Stimulated activated memory B cell treated with anti-CD40 and anti-IgM and Interleukin-4, amounts not matched to agents 10 μg/mL and 1 μg/mL and 100 μg/mL, for 72 hours (primary cell): ENCODE measurements at regions not wholly inside any gene's neighbourhood (a gene's known extent, or its start where the extent isn't known, plus 50 kb on each side); places are given as distances from the start of the nearest gene placed in this dataset.

Experiments used
- ATAC-seq: fragments of 150-1000 bp; cut with Tn5 transposase; 2 replicates; pipeline ENCODE4 v1.10.0; 2021
- H3K27ac Mint-ChIP-seq: one replicate; pipeline ENCODE4 v1.8.0; 2022; ENCODE audit warnings: mild to moderate bottlenecking, mixed read lengths
- H3K27me3 Mint-ChIP-seq: one replicate; pipeline ENCODE4 v1.8.0; 2022; ENCODE audit warnings: mixed read lengths
- H3K36me3 Mint-ChIP-seq: one replicate; pipeline ENCODE4 v1.8.0; 2022; ENCODE audit warnings: mixed read lengths
- H3K4me1 Mint-ChIP-seq: one replicate; pipeline ENCODE4 v1.8.0; 2022; ENCODE audit warnings: mixed read lengths
- H3K4me3 Mint-ChIP-seq: one replicate; pipeline ENCODE4 v1.8.0; 2022; ENCODE audit warnings: mild to moderate bottlenecking, moderate library complexity, mixed read lengths
- H3K9me3 Mint-ChIP-seq: one replicate; pipeline ENCODE4 v1.8.0; 2022; ENCODE audit warnings: mixed read lengths

DNA sequence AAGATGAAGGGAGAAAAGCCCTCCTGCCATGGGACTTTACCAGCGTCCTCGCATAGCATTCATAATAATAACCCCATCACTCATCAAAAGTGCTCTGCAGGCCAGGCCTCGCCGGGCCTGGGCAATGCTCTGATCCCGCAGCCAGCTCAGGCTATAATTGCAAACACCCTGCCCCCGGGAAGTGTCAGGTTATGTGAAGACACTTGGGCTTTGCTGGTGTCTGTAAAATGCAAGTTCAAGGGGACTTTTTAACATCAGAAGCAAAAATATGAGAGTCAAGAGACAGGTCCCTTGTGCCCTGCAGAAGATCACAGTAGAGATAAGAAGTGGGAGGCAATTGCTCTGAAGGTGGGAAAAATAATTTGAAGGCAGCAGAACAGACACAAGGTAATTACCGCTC, 381.0 kb downstream of the MAFB start:
- Mint-ChIP-seq H3K36me3 (no peaks in the 10 kb centered on the region), H3K27ac (no peak overlapping the region), H3K27me3 (no peaks in the 10 kb centered on the region), H3K4me1 (no peaks in the 10 kb centered on the region), H3K4me3 (no peak overlapping the region), H3K9me3 (no peaks in the 10 kb centered on the region)
- ATAC-seq: no peak

DNA sequence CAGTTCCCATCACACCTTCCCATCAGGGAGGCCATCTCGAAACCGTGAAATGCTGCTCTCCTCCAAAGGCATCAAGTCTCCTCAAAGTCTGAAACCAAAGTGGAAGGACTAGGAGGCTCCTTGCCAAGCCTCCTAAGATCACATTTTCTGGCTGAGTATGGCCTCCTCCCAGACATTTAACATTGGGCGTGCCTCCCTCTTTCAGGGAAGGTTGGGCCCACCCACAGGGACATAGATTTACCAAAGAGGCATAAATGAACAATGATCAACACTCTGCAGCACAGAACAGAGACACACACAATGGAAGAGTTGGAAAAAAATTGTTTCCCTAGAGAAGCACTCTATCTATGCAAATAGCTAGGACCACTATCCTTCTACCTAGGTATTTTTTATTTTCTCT, 381.8 kb downstream of the MAFB start:
- no peak overlapping the region for H3K4me3 Mint-ChIP-seq
- no peak overlapping the region for H3K27ac Mint-ChIP-seq
- H3K9me3 Mint-ChIP-seq: no peaks in the 10 kb centered on the region
- H3K36me3 Mint-ChIP-seq: no peaks in the 10 kb centered on the region
- no peaks in the 10 kb centered on the region for H3K27me3 Mint-ChIP-seq
- no peaks in the 10 kb centered on the region for H3K4me1 Mint-ChIP-seq
- no peak for ATAC-seq

DNA sequence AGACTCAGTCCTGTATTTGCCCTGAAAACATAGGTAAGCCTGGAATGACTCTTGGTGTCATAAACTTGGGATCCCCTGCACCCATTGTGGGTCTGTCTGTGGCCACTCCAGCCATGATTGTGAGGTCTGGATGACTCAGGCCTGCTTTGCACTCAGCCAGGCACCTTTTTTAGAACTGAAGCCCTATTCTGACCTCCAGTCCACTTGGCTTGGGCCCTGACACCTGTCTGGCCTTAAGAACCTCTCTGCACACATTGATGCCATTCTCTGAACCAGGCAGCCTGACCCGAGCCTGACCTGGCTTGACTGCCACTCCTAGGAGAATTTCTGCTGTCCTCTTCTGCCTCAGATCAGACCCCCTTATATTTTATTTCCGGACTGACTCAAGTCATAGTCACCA, 383.7 kb downstream of the MAFB start:
- H3K4me3 Mint-ChIP-seq: no peak overlapping the region
- no peaks in the 10 kb centered on the region for H3K4me1 Mint-ChIP-seq
- ATAC-seq: peak; percentile 35
- H3K27me3 Mint-ChIP-seq: no peaks in the 10 kb centered on the region
- H3K36me3 Mint-ChIP-seq: no peaks in the 10 kb centered on the region
- H3K27ac Mint-ChIP-seq: no peak overlapping the region
- H3K9me3 Mint-ChIP-seq: no peaks in the 10 kb centered on the region

DNA sequence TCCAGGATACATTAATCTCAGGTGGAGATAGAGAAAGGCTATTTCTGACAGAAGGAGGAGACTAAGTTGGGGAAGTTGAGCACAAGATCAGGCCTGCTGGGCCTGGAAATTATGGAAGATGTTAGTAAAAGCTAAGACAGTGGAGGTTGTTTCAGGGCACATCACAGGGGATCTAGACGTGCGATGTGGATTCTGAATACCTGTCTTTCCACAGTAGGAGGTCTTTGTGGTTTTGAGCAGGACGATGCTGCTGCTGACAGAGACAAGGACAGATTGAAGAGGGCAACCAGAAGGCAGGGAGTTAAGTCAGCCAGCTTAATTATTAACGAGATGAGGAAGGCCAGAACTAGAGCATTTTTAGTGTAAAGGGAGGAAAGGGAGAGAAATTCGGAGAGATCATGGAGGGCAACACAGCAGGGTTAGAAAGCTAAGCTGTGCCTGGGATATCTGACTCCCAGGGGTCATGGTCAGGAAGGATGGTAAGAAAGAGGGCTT, 384.9 kb downstream of the MAFB start:
- Mint-ChIP-seq H3K36me3 (no peaks in the 10 kb centered on the region), H3K9me3 (no peaks in the 10 kb centered on the region), H3K4me3 (no peak overlapping the region), H3K27ac (no peak overlapping the region), H3K4me1 (no peaks in the 10 kb centered on the region), H3K27me3 (no peaks in the 10 kb centered on the region)
- no peak for ATAC-seq

DNA sequence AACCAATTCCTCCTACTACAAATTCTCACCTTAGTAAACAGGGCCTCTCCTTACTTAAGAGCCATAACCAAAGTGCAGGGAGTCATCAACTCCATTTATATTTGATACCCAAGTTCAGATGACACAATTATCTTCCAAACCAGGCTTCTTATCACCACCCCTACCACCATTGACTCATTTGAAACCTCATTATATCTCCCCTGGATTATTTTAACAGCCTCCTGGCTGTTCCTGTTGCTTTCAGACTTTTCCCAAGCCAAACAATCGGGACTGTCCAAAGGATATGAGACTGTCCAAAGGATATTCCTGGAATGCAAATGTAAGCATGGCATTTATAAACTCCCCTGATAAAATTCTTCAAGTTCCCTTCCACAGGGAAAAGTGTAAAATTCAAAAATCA, 394.3 kb downstream of the MAFB start:
- H3K4me1 Mint-ChIP-seq: no peaks in the 10 kb centered on the region
- no peak overlapping the region for H3K4me3 Mint-ChIP-seq
- H3K27me3 Mint-ChIP-seq: peaks cover 9% of the 10 kb centered on the region
- no peaks in the 10 kb centered on the region for H3K9me3 Mint-ChIP-seq
- ATAC-seq: no peak
- H3K27ac Mint-ChIP-seq: no peak overlapping the region
- no peaks in the 10 kb centered on the region for H3K36me3 Mint-ChIP-seq

DNA sequence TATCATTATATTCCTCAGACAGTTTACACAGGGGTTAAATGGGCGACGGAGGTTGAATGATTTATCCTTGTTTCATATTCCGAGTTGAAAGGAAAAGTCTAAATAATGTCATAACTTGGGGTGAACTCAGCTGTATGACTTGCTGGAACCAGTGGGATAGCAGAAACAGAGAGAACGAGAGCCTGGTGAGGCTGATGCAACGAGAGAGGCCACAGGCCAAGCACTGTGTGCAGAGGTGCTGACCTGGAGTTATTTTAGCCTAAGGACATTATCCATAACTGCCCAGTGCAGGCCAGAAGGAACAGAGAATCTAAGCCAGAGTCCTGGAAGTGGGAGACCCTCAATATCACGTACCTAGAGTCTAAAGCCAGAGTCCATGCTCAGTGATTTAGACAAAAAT, 394.9 kb downstream of the MAFB start:
- Mint-ChIP-seq H3K27me3 (peaks cover 9% of the 10 kb centered on the region), H3K9me3 (no peaks in the 10 kb centered on the region), H3K4me3 (no peak overlapping the region), H3K27ac (no peak overlapping the region), H3K36me3 (no peaks in the 10 kb centered on the region), H3K4me1 (no peaks in the 10 kb centered on the region)
- no peak for ATAC-seq

DNA sequence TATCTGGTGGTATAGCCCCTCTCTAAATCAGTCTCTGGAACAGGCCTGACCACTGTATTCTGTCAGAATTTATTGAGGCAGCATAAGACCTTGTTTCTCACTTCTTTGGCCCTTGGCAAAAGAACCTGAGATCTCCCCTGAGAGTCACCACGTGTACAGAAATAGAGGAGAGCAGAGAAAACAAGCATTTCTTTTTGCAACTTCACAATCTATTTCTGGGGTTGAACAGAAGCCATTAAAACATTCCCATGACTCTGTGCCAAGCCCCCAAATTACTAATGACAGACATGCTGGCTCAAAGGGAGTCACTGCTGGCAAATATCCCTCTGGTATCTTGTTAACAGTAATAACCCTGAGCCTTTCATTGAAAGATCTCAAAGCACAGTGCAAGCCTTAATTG, 395.3 kb downstream of the MAFB start:
- no peaks in the 10 kb centered on the region for H3K4me1 Mint-ChIP-seq
- H3K27ac Mint-ChIP-seq: no peak overlapping the region
- no peaks in the 10 kb centered on the region for H3K9me3 Mint-ChIP-seq
- H3K36me3 Mint-ChIP-seq: no peaks in the 10 kb centered on the region
- H3K27me3 Mint-ChIP-seq: peaks cover 9% of the 10 kb centered on the region
- no peak overlapping the region for H3K4me3 Mint-ChIP-seq
- no peak for ATAC-seq

DNA sequence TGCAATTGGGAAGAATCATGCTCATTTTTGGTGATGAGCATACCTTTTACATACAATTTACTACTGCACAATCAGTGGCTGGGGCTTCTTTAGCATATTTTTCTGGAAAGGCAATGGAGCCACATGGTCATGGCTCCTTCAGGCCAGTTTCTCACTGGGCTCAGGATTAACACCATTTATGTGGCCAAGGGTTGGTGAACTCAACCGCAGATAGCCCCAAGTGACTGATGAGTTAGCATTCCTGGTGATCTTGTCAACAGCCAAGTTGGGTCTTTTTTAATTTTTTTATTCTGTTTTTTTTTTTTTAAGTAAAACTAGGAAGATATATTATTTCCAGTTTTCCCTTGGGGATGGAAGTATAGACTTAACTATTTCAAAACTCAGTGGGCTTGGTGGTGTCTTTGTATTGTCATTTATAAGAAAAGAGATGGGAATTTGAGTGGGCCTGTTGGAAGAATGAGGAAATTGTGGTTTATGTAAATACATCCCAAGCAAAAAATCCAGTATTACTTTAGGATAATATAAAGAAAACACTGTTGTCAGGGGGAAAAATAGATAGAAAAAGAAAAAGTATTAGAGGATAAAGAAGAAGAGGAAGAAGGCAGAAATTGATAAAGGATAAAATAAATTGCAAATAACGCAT, 397.4 kb downstream of the MAFB start:
- no peaks in the 10 kb centered on the region for H3K4me1 Mint-ChIP-seq
- H3K4me3 Mint-ChIP-seq: no peak overlapping the region
- no peaks in the 10 kb centered on the region for H3K9me3 Mint-ChIP-seq
- H3K27ac Mint-ChIP-seq: no peak overlapping the region
- H3K36me3 Mint-ChIP-seq: no peaks in the 10 kb centered on the region
- ATAC-seq: no peak
- peaks cover 9% of the 10 kb centered on the region for H3K27me3 Mint-ChIP-seq

DNA sequence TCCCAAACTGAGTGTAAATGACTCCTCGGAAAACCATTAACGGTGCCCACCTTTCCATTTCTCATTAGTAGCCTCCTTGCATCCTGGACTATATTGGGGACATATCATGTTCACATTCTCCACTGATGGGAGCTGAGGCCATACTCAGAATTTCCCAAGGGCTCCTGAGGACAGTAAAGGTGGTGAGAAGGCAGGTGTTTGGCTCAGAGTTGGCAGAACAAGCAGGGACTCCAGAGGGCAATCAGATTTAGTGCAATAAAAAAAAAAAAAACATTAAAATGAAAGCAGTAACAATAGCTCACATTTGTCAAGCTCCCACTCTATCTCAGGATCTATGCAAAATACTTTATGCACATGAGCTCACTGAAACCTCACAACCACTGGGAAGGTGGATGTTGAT, 401.4 kb downstream of the MAFB start:
- no peak for ATAC-seq
- no peak overlapping the region for H3K4me3 Mint-ChIP-seq

DNA sequence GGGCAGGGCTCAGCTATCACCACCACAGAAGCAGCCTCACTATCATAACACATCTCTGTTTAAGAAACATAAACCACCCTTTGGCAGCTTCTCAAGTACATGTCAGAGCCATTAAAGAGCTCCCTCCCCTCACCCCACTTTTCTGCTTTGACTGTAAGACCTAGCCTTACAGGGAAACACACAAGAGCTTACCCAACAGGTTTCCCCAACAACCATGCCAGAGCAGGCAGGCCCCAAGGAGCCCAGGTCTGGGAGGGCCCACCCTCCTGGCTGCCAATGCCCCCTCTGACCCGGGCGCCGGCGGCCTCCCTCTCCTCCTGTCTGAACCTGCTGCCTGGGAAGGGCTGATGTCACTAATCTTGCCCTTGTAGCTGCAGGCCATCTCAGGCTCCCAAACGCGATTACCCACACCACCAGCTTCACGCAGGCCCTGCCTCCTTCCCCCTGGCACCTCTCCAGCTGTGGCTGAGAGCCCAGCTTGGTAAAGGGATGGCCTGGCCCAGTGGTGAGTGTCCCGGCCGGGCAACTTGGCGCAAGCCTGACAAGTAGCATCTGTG, 402.0 kb downstream of the MAFB start:
- no peaks in the 10 kb centered on the region for H3K36me3 Mint-ChIP-seq
- no peak overlapping the region for H3K4me3 Mint-ChIP-seq
- H3K9me3 Mint-ChIP-seq: no peaks in the 10 kb centered on the region
- no peak for ATAC-seq
- no peaks in the 10 kb centered on the region for H3K4me1 Mint-ChIP-seq
- peaks cover 15% of the 10 kb centered on the region for H3K27me3 Mint-ChIP-seq
- no peak overlapping the region for H3K27ac Mint-ChIP-seq

More for the DNA sequence above, 401.4 kb downstream of the MAFB start:
- Mint-ChIP-seq H3K27me3 (peaks cover 11% of the 10 kb centered on the region), H3K9me3 (no peaks in the 10 kb centered on the region), H3K4me1 (no peaks in the 10 kb centered on the region), H3K27ac (no peak overlapping the region), H3K36me3 (no peaks in the 10 kb centered on the region)

DNA sequence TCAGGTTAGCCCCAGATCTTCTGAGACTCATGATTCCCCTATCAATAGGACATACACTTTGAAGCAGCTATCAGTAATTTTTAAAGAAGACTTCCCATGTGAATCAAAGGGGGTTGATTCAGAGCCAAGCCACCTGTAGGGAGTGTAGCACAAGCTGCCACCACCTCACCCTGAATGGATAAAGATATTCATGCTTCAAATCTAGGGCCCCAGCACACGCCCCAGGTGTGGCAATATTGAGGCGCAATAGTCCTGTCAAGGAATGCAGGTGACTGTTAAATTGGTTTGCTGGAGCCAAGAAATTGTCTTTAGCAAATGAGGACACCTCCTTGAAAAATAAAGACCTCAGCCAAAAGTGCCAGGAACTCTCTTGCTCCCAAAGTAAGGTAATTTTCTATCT, 404.4 kb downstream of the MAFB start:
- no peak for ATAC-seq
- Mint-ChIP-seq H3K4me3 (no peak overlapping the region), H3K36me3 (no peaks in the 10 kb centered on the region), H3K9me3 (no peaks in the 10 kb centered on the region), H3K27ac (no peak overlapping the region), H3K27me3 (peaks cover 23% of the 10 kb centered on the region), H3K4me1 (no peaks in the 10 kb centered on the region)

DNA sequence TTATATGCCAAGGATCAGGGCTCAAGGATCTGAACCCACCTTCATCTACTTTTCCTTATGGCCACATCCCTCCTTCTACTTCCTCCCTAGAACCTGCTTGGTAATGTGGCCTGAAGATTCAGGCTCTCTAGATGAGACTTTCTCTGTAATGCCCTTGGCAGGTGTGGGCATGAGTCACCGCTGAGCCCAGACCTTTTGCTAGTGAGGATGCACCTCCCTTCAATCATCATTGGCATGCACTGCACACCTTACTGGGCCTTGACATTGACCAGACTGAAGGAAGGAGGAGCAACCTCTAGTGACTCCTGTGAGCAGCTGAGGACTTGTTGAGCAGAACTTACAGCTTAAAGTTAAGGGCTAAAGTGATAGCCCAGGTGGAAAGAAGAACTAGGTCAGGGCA, 405.3 kb downstream of the MAFB start:
- Mint-ChIP-seq H3K9me3 (no peaks in the 10 kb centered on the region), H3K36me3 (no peaks in the 10 kb centered on the region), H3K27ac (no peak overlapping the region), H3K4me3 (no peak overlapping the region), H3K4me1 (no peaks in the 10 kb centered on the region), H3K27me3 (peaks cover 25% of the 10 kb centered on the region)
- no peak for ATAC-seq

DNA sequence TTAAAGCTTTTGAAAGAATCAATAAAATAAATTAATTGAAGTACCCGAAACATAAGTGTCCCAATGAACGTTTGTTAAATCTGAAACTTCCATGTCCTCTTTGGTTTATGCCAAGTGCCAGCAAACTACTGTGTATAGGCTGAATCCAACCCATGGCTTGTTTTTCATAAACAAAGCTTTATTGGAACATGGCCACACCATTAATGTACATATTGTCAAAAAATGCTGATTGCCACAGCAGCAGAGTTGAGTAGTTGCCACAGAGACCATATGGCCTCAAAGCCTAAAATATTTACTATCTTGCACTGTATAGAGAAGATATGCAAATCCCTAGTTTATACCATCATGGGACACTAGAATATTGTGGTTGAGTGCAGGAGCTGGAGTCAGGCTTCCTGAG, 406.1 kb downstream of the MAFB start:
- ATAC-seq: no peak
- no peaks in the 10 kb centered on the region for H3K36me3 Mint-ChIP-seq
- H3K27me3 Mint-ChIP-seq: peaks cover 25% of the 10 kb centered on the region
- no peak overlapping the region for H3K4me3 Mint-ChIP-seq
- no peak overlapping the region for H3K27ac Mint-ChIP-seq
- no peaks in the 10 kb centered on the region for H3K9me3 Mint-ChIP-seq
- H3K4me1 Mint-ChIP-seq: no peaks in the 10 kb centered on the region

DNA sequence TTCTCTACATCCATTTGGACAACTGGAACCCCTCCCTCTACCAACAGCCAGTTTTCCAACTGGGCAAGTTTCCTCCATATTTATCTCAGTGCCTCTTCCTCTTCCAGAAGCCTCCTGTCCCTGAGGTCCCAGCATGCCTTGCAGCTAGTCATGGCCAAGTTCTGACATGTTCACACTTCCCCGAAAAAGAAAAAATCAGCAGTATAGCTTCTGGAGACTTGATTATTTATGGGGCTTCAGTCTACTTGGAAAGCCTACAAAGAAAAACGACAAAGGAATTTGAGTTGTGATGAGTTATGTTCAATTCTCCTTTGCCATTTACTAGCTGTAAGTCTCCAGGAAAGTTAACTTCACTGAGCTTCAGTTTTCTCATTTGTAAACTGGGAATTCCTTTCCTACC, 406.5 kb downstream of the MAFB start:
- Mint-ChIP-seq H3K27me3 (peaks cover 25% of the 10 kb centered on the region), H3K4me1 (no peaks in the 10 kb centered on the region), H3K36me3 (no peaks in the 10 kb centered on the region), H3K4me3 (no peak overlapping the region), H3K9me3 (no peaks in the 10 kb centered on the region), H3K27ac (no peak overlapping the region)
- no peak for ATAC-seq

DNA sequence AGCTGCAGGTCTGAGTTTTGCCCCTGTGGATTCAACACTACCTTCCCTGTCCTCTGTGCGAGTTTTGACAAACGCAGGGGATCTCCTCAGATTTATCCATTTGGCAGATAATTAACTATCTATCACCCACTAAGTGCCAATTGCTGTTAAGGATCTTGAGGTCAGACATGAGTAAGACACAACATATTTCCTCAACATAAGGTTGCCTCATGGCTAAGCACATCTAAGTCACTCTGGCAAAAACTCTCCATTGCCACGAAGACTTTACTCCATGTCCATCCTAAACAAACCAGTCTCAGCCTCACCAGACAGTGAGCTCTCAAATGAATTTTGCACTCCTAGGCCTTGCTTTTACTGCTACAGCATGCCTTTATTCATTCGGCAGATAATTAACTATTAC, 408.4 kb downstream of the MAFB start:
- Mint-ChIP-seq H3K27ac (no peak overlapping the region), H3K9me3 (no peaks in the 10 kb centered on the region), H3K27me3 (peaks cover 25% of the 10 kb centered on the region), H3K4me1 (no peaks in the 10 kb centered on the region), H3K4me3 (no peak overlapping the region), H3K36me3 (no peaks in the 10 kb centered on the region)
- ATAC-seq: no peak

DNA sequence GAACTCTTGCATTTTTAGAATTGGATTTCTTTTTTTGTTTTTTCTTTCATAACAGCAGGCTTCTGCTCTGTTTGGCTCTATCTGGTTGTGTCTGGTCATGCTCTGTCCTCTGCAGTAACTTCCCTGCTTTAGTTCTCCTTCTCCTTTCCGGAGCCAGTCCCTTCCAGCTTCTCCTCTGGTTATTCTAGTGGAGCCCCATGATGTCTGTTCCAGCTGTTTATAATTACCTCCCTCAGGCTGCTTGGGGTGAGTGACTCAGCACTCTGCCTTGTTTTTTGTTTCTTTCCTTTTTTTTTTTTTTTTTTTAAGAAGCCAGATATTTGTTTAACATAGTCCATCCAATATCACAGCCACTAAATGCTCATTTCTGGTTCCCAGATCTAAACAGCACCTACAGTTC, 409.6 kb downstream of the MAFB start:
- no peak overlapping the region for H3K4me3 Mint-ChIP-seq
- H3K4me1 Mint-ChIP-seq: no peaks in the 10 kb centered on the region
- no peak overlapping the region for H3K27ac Mint-ChIP-seq
- peaks cover 25% of the 10 kb centered on the region for H3K27me3 Mint-ChIP-seq
- ATAC-seq: no peak
- H3K9me3 Mint-ChIP-seq: no peaks in the 10 kb centered on the region
- H3K36me3 Mint-ChIP-seq: no peaks in the 10 kb centered on the region
